Cardiac muscle cell (in vitro differentiated cells and primary cell): ENCODE measurements at regions not wholly inside any gene's neighbourhood (a gene's known extent, or its start where the extent isn't known, plus 50 kb on each side); places are given as distances from the start of the nearest gene placed in this dataset.

ENCODE experiments used
- DNase-seq, 2 donors: peaks; one replicate each; pipeline versions ENCODE4 v3.0.0 to v3.0.0-alpha.2; 2010 to 2017; ENCODE audit warnings: low read depth in 1 of 2, low spot score in 1 of 2
- H3K27ac ChIP-seq: fragments of 200-600 bp; sonication (generic); 2 replicates; pipeline ENCODE4 v1.5.1; 2016
- H3K27me3 ChIP-seq: fragments of 200-600 bp; sonication (generic); 2 replicates; pipeline ENCODE4 v1.6.0; 2016; ENCODE audit warnings: control low read depth
- H3K36me3 ChIP-seq: fragments of 200-600 bp; sonication (generic); 2 replicates; pipeline ENCODE4 v1.5.1; 2016; ENCODE audit warnings: control low read depth
- H3K4me1 ChIP-seq: fragments of 200-600 bp; sonication (generic); 2 replicates; pipeline ENCODE4 v1.8.1; 2017; ENCODE audit warnings: low read depth, mild to moderate bottlenecking, mixed run types
- H3K4me3 ChIP-seq: fragments of 200-600 bp; sonication (generic); 2 replicates; pipeline ENCODE4 v1.5.1; 2016; ENCODE audit warnings: mild to moderate bottlenecking
- H3K9me3 ChIP-seq: fragments of 200-600 bp; sonication (generic); 2 replicates; pipeline ENCODE4 v1.5.1; 2017; ENCODE audit warnings: low read depth, mild to moderate bottlenecking, control low read depth
- CTCF ChIP-seq: IDR thresholded peaks from 2 replicates; pipeline ENCODE4 v1.5.1; 2012; ENCODE audit warnings: low read depth, mild to moderate bottlenecking, low read length

- Histone ChIP-seq H3K36me3 (no peaks in the 10 kb centered on the region), H3K27ac (no peak overlapping the region), H3K4me3 (no peak overlapping the region), H3K9me3 (no peaks in the 10 kb centered on the region), H3K4me1 (no peaks in the 10 kb centered on the region), H3K27me3 (no peaks in the 10 kb centered on the region)
- no peak for TF ChIP-seq CTCF
- DNase-seq = no peak
Observed at GRCh38 chr17:10932938-10933337, 95.1 kb upstream of the PIRT start.

GRCh38 chr17:10931133-10931532, 93.2 kb upstream of the PIRT start:
- no peak for TF ChIP-seq CTCF

GRCh38 chr17:10927712-10928111, 89.8 kb upstream of the PIRT start:
- DNase-seq = no peak
- Histone ChIP-seq H3K4me1 (no peaks in the 10 kb centered on the region), H3K27me3 (no peaks in the 10 kb centered on the region), H3K9me3 (no peaks in the 10 kb centered on the region), H3K27ac (no peak overlapping the region), H3K36me3 (no peaks in the 10 kb centered on the region), H3K4me3 (no peak overlapping the region)
- no peak for TF ChIP-seq CTCF

More at GRCh38 chr17:10931133-10931532, 93.2 kb upstream of the PIRT start:
- Histone ChIP-seq H3K27ac (no peak overlapping the region), H3K36me3 (no peaks in the 10 kb centered on the region), H3K4me1 (no peaks in the 10 kb centered on the region), H3K4me3 (no peak overlapping the region), H3K9me3 (no peaks in the 10 kb centered on the region), H3K27me3 (no peaks in the 10 kb centered on the region)
- DNase-seq = no peak

DNA sequence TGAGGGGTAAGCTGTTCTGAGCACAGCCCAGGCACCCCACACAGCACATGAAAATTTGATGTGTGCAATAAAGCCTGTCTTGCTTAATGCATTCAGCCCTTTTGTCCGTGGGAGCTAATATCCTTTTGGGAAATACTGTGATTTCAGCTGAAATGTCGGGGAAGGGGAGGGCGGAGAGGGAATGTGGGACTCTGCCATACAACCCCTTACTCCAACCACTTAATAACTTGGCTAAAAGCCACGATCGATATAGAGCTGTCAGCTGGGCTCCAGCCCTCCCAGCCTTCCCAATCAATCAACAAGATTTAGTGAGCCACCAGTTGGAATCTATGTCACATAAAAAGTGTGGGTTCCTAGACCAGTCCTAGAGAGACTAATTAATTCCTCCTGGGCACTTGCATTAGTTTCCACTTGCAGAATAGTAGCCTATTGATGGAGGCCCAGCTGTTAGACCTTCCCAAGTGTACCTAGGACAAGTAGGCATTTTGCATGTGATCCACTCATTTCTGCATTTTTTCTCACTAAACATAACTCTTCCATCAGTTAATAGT, 82.7 kb upstream of the PIRT start:
- Histone ChIP-seq H3K36me3 (no peaks in the 10 kb centered on the region), H3K4me3 (no peak overlapping the region), H3K4me1 (no peaks in the 10 kb centered on the region), H3K9me3 (no peaks in the 10 kb centered on the region), H3K27ac (no peak overlapping the region), H3K27me3 (no peaks in the 10 kb centered on the region)
- DNase-seq = no peak
- no peak for TF ChIP-seq CTCF

- DNase-seq = no peak
Observed at GRCh38 chr17:10907370-10907769, 69.5 kb upstream of the PIRT start.

More at GRCh38 chr17:10907370-10907769, 69.5 kb upstream of the PIRT start:
- peaks cover 6% of the 10 kb centered on the region for H3K4me1 ChIP-seq
- no peak overlapping the region for H3K27ac ChIP-seq
- no peaks in the 10 kb centered on the region for H3K27me3 ChIP-seq
- H3K36me3 ChIP-seq = no peaks in the 10 kb centered on the region
- TF ChIP-seq CTCF = no peak
- no peak overlapping the region for H3K4me3 ChIP-seq
- H3K9me3 ChIP-seq = no peaks in the 10 kb centered on the region
